ENCODE measurements at regions not wholly inside any gene's neighbourhood (a gene's known extent, or its start where the extent isn't known, plus 50 kb on each side); places are given as distances from the start of the nearest gene placed in this dataset.
"Not testable (repeated sequence)": the region's sequence is repeated elsewhere in the genome, so short reads cannot be mapped to it uniquely, and the experiment has no call there.

- DNase-seq = no peak
These were observed 585.3 kb downstream of the EBF1 start for GRCh38 chr5:158514319-158514985.

GRCh38 chr5:158513490-158514318, 586.0 kb downstream of the EBF1 start:
- DNase-seq = no peak

GRCh38 chr5:158511454-158511853, 588.3 kb downstream of the EBF1 start:
- DNase-seq = no peak

- DNase-seq = no peak
These were observed 589.2 kb downstream of the EBF1 start for GRCh38 chr5:158510479-158510878.

- DNase-seq = no peak
These were observed 593.1 kb downstream of the EBF1 start for GRCh38 chr5:158506648-158507047.

GRCh38 chr5:158502686-158503085, 597.0 kb downstream of the EBF1 start:
- no peak for DNase-seq

GRCh38 chr5:158499892-158500418, 599.8 kb downstream of the EBF1 start:
- DNase-seq = no peak

- DNase-seq = no peak
These were observed 600.4 kb downstream of the EBF1 start for GRCh38 chr5:158499075-158499891.

GRCh38 chr5:158496624-158497023, 603.1 kb downstream of the EBF1 start:
- no peak for DNase-seq

GRCh38 chr5:158494541-158494940, 605.2 kb downstream of the EBF1 start:
- no peak for DNase-seq

GRCh38 chr5:158494044-158494443, 605.7 kb downstream of the EBF1 start:
- not testable (repeated sequence) for DNase-seq

- DNase-seq = no peak
These were observed 606.9 kb downstream of the EBF1 start for GRCh38 chr5:158492841-158493242.

GRCh38 chr5:158492136-158492535, 607.6 kb downstream of the EBF1 start:
- no peak for DNase-seq

- no peak for DNase-seq
These were observed 612.1 kb downstream of the EBF1 start for GRCh38 chr5:158487664-158488063.

- no peak for DNase-seq
These were observed 612.6 kb downstream of the EBF1 start for GRCh38 chr5:158487156-158487555.

- DNase-seq = no peak
These were observed 613.1 kb downstream of the EBF1 start for GRCh38 chr5:158486566-158486965.

GRCh38 chr5:158485604-158486081, 614.1 kb downstream of the EBF1 start:
- DNase-seq = no peak

GRCh38 chr5:158485047-158485446, 614.7 kb downstream of the EBF1 start:
- DNase-seq = no peak

GRCh38 chr5:158484150-158484549, 615.6 kb downstream of the EBF1 start:
- DNase-seq = no peak

- no peak for DNase-seq
These were observed 616.3 kb downstream of the EBF1 start for GRCh38 chr5:158483281-158483860.

GRCh38 chr5:158482125-158482524, 617.6 kb downstream of the EBF1 start:
- no peak for DNase-seq

GRCh38 chr5:158478139-158478538, 619.2 kb upstream of the CLINT1 start:
- DNase-seq = no peak

GRCh38 chr5:158477214-158477613, 618.3 kb upstream of the CLINT1 start:
- DNase-seq = no peak

Data from stimulated activated CD8-positive, alpha-beta memory T cell treated with anti-CD3 and anti-CD28 coated beads, Interleukin-4, amount 100 ng/mL, for 48 hours (primary cell).